Heart left ventricle (tissue), 16 donors: ENCODE measurements at regions not wholly inside any gene's neighbourhood (a gene's known extent, or its start where the extent isn't known, plus 50 kb on each side); places are given as distances from the start of the nearest gene placed in this dataset.

Experiments used
- ATAC-seq, 4 donors: fragments of 200-7000 bp; cut with Tn5 transposase; one replicate each; pipeline ENCODE4 v1.9.1; 2020 to 2022; ENCODE audit warnings: moderate library complexity in 4 of 4, mild to moderate bottlenecking in 3 of 4, moderate number of reproducible peaks in 1 of 4
- DNase-seq, 5 donors: peaks; one replicate each; pipeline ENCODE4 v3.0.0-alpha.2; 2020
- H3K27ac ChIP-seq, 12 donors: fragments of 200-600 bp; sonication (generic) in 4 of 12; one replicate each; pipeline versions ENCODE4 v1.5.0 to v1.8.0; 2016 to 2022; ENCODE audit warnings: mild to moderate bottlenecking in 2 of 12
- H3K27me3 ChIP-seq, 9 donors: fragments of 200-600 bp; sonication (generic) in 2 of 9; one replicate each; pipeline versions ENCODE4 v1.5.1 to v1.8.0; 2016 to 2022; ENCODE audit warnings: mild to moderate bottlenecking in 3 of 9
- H3K36me3 ChIP-seq, 9 donors: fragments of 200-600 bp; sonication (generic) in 2 of 9; one replicate each; pipeline versions ENCODE4 v1.5.0 to v1.8.0; 2018 to 2022; ENCODE audit warnings: mild to moderate bottlenecking in 2 of 9
- H3K4me1 ChIP-seq, 12 donors: fragments of 200-600 bp; sonication (generic) in 4 of 12; one replicate each; pipeline versions ENCODE4 v1.5.0 to v1.8.0; 2016 to 2022; ENCODE audit warnings: mild to moderate bottlenecking in 3 of 12
- H3K4me3 ChIP-seq, 12 donors: fragments of 200-600 bp; sonication (generic) in 4 of 12; one replicate each; pipeline versions ENCODE4 v1.5.0 to v1.8.0; 2017 to 2022; ENCODE audit warnings: mild to moderate bottlenecking in 9 of 12, moderate library complexity in 4 of 12
- H3K9me3 ChIP-seq, 12 donors: fragments of 200-600 bp; sonication (generic) in 4 of 12; one replicate each; pipeline versions ENCODE4 v1.5.0 to v1.8.0; 2016 to 2022; ENCODE audit warnings: mild to moderate bottlenecking in 1 of 12
- POLR2A ChIP-seq, 2 donors: fragments of 450-650 bp; IDR thresholded peaks; one replicate each; pipeline ENCODE4 v1.6.1; 2017; ENCODE audit warnings: antibody characterized with exemption in 2 of 2, mild to moderate bottlenecking in 2 of 2, moderate library complexity in 2 of 2
- WGBS, 4 donors: extraction: QIAGEN DNeasy Blood & Tissue Kit in 2 of 4; methylation state at CpG; one replicate each; pipeline versions ENCODE4 v1.1.5 to v1.1.7; 2013 to 2018; 5-methylcytosine and 5-hydroxymethylcytosine counted together
- intact Hi-C, 10 donors: fragments of 100-400 bp; cut with DNase I; formaldehyde crosslinking; loops; one replicate each; pipeline versions ENCODE4 v1.11.1 to v1.14.2; 2022
- TF ChIP-seq, protein P1 (sequence below), 12 donors: fragments of 200-600 bp; sonication (generic) in 4 of 12; IDR thresholded peaks; one replicate each; pipeline versions ENCODE4 v1.5.0 to v1.8.0; 2018 to 2022; ENCODE audit warnings: antibody characterized with exemption in 12 of 12, mild to moderate bottlenecking in 5 of 12
- donor health status: ischemic (EF 13 %, LVEDD 7.1; RV severe dilation, severe dysfunction).
- donor health status: healthy with polysubstance abuse.
- donor health status: DM: no; HTN: yes; CAD: no.
- donor health status: DM: no; HTN: no; CAD: no.
- donor health status: ischemic (EF 25% LVEDD 6.9; RV normal size, moderate dysfunction).
- donor health status: ischemic (EF 25% LVEDD 5.7; RV mildly dilated, moderate dysfunction).
- donor health status: healthy.
- donor health status: DM: yes; HTN: yes; CAD: no.
- donor health status: ischemic (EF 35%, LVEDD 5.7; RV mildly dilated, moderate dysfunction).
- donor health status: nonischemic (EF 11% LVEDD 7.7; RV severe dilation, severe dysfunction).
- donor health status: DM: yes; HTN: yes; CAD: no.
- donor health status: PGD.
- donor health status: ischemic (EF 29% LVEDD 5.4; RV normal size, mild dysfunction).
- donor health status: nonischemic (EF 23%, LVEDD 6.1; RV moderate dilation, normal function).

DNA sequence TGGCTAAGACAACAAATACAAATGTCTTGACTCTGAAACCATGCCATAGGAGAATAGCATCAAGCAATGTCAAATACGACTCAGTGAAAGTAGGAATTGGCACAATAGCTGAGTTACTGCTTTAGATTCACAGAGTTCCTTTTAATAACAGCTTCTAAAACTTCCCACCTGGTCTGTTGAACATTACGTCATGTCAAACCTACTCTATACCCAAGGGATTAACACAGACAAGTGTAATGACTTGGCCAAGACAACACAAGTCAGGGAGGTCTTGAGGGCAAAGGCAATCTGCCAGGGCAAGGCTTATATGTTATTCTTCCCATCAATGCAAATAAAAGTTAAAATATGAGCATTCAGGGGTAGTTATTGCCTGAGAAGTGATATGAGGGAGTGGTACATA is 265.1 kb upstream of the PRDM1 start:
- TF ChIP-seq POLR2A (IDR thresholded peaks at IDR 0.05): no peak
- TF ChIP-seq, protein P1, sequence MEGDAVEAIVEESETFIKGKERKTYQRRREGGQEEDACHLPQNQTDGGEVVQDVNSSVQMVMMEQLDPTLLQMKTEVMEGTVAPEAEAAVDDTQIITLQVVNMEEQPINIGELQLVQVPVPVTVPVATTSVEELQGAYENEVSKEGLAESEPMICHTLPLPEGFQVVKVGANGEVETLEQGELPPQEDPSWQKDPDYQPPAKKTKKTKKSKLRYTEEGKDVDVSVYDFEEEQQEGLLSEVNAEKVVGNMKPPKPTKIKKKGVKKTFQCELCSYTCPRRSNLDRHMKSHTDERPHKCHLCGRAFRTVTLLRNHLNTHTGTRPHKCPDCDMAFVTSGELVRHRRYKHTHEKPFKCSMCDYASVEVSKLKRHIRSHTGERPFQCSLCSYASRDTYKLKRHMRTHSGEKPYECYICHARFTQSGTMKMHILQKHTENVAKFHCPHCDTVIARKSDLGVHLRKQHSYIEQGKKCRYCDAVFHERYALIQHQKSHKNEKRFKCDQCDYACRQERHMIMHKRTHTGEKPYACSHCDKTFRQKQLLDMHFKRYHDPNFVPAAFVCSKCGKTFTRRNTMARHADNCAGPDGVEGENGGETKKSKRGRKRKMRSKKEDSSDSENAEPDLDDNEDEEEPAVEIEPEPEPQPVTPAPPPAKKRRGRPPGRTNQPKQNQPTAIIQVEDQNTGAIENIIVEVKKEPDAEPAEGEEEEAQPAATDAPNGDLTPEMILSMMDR (IDR thresholded peaks at IDR 0.05): no peak
- Histone ChIP-seq H3K27me3 (no peaks in the 10 kb centered on the region), H3K9me3 (peaks cover 0 to 12% (median 0%) of the 10 kb centered on the region in 12 donors), H3K36me3 (no peaks in the 10 kb centered on the region), H3K27ac (no peak overlapping the region), H3K4me1 (peaks cover 0 to 17% (median 0%) of the 10 kb centered on the region in 12 donors), H3K4me3 (no peak overlapping the region)
- no peak for ATAC-seq
- intact Hi-C loops: no loop called here
- WGBS, 4 donors: 79 to 90% (median 86%) methylated on average over 2 of the region's 2 CpGs
- DNase-seq: no peak

DNA sequence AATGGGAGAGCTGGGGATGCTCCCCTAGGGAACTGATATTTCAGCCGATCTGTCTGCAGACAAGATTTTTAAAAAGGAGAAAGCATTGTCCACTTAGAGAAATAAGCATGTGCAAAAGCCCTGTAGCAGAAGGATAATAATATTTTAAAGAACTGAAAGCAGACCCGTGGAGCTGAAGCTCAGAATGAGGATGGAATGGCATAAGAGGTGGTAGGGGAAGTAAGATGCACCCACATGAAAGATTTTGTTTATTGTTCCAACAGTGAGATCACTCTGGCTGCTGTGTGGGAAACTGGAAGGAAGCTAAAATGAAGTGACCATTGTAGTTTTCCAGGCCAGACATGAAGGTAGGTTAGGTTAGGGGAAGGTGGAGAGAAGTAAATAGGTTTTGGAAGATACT is 266.4 kb upstream of the PRDM1 start:
- intact Hi-C loops: no loop called here
- peak in 1 of 4 donors; percentile 32 for ATAC-seq
- no peaks in the 10 kb centered on the region for H3K27me3 ChIP-seq
- no peak overlapping the region for H3K4me3 ChIP-seq
- peak overlapping the region in 1 of 12 donors; percentile 39 for H3K27ac ChIP-seq
- peaks cover 0 to 12% (median 0%) of the 10 kb centered on the region in 12 donors for H3K4me1 ChIP-seq
- 72 to 80% (median 77%) methylated on average over 2 of the region's 2 CpGs for WGBS, 4 donors
- H3K9me3 ChIP-seq: peaks cover 0 to 12% (median 0%) of the 10 kb centered on the region in 12 donors
- no peak for TF ChIP-seq POLR2A (IDR thresholded peaks at IDR 0.05)
- TF ChIP-seq, protein P1 (IDR thresholded peaks at IDR 0.05): no peak
- H3K36me3 ChIP-seq: no peaks in the 10 kb centered on the region
- no peak for DNase-seq

DNA sequence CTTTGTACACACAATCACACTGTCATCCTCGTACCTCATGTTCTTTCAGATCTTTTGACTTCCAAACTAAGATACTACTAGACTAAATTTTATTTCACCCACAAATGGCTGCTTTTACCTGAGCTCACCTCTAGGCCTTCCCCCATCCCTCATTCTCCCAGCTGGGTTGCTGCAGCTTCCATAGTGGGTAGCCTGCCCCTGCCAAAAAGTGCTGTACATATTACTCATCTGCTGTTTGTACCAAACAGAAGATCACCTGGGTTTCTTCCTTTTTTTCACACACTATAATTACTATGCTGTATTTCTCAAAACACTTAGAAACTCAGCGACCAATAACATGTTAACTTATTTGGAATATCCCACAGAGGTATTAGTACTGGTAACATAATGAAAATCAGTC is 267.6 kb upstream of the PRDM1 start:
- peaks cover 0 to 6% (median 0%) of the 10 kb centered on the region in 12 donors for H3K4me1 ChIP-seq
- 87 to 95% (median 88%) methylated on average over 2 of the region's 2 CpGs for WGBS, 4 donors
- no peak overlapping the region for H3K27ac ChIP-seq
- peaks cover 0 to 12% (median 0%) of the 10 kb centered on the region in 12 donors for H3K9me3 ChIP-seq
- TF ChIP-seq, protein P1 (IDR thresholded peaks at IDR 0.05): no peak
- no peak for TF ChIP-seq POLR2A (IDR thresholded peaks at IDR 0.05)
- H3K4me3 ChIP-seq: no peak overlapping the region
- intact Hi-C loops: no loop called here
- H3K27me3 ChIP-seq: peaks cover 0 to 4% (median 0%) of the 10 kb centered on the region in 9 donors
- H3K36me3 ChIP-seq: no peaks in the 10 kb centered on the region
- ATAC-seq (no peak), DNase-seq (no peak)

DNA sequence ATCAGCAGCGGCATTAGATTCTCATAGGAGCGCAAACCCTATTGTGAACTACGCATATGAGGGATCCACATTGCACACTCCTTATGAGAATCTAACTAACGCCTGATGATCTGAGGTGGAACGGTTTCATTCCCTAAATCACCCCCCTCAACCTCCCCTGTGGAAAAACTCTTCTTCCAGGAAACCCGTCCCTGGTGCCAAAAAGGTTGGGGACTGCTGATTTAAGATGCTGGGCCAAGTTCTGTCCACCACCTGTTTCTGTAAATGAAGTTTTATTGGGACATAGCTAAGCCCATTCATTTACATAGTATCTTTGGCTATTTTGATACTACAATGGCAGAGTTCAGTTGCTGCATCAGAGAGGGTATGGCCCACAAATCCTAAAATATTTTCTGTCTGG is 268.2 kb upstream of the PRDM1 start:
- DNase-seq (no peak), ATAC-seq (no peak)
- peaks cover 0 to 6% (median 0%) of the 10 kb centered on the region in 12 donors for H3K4me1 ChIP-seq
- intact Hi-C loops: no loop called here
- H3K4me3 ChIP-seq: no peak overlapping the region
- H3K27me3 ChIP-seq: peaks cover 0 to 4% (median 0%) of the 10 kb centered on the region in 9 donors
- 84 to 92% (median 91%) methylated on average over 6 of the region's 6 CpGs for WGBS, 4 donors
- no peak overlapping the region for H3K27ac ChIP-seq
- H3K9me3 ChIP-seq: peaks cover 0 to 12% (median 0%) of the 10 kb centered on the region in 12 donors
- TF ChIP-seq, protein P1 (IDR thresholded peaks at IDR 0.05): no peak
- TF ChIP-seq POLR2A (IDR thresholded peaks at IDR 0.05): no peak
- H3K36me3 ChIP-seq: no peaks in the 10 kb centered on the region
